HG03066 (cell line): ENCODE measurements at regions not wholly inside any gene's neighbourhood (a gene's known extent, or its start where the extent isn't known, plus 50 kb on each side); places are given as distances from the start of the nearest gene placed in this dataset.

ENCODE experiments used
- ATAC-seq: cut with Tn5 transposase; IDR thresholded peaks from one replicate; pipeline ENCODE4 v1.9.1; 2021; ENCODE audit warnings: low read depth; ENCODE audit not compliant: unreplicated experiment

- no peak for ATAC-seq
Observed at GRCh38 chr2:71277536-71278103, 50.7 kb upstream of the PAIP2B start.

DNA sequence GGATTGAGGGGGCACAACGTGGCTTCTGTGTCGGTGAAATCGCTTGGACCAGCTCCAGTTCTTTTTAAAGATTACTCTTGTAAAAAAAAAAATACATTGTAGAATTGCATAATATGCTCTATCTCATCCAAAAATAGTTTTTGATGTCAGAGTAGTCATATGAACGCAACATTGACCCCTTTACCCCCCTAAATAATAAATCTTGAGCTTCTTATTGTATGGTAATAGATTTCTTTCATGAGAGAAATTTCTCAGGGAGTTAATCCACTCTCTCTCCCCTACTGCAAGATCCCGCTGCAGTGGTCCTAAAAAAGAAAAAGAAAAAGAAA is 50.2 kb upstream of the PAIP2B start:
- ATAC-seq = no peak

DNA sequence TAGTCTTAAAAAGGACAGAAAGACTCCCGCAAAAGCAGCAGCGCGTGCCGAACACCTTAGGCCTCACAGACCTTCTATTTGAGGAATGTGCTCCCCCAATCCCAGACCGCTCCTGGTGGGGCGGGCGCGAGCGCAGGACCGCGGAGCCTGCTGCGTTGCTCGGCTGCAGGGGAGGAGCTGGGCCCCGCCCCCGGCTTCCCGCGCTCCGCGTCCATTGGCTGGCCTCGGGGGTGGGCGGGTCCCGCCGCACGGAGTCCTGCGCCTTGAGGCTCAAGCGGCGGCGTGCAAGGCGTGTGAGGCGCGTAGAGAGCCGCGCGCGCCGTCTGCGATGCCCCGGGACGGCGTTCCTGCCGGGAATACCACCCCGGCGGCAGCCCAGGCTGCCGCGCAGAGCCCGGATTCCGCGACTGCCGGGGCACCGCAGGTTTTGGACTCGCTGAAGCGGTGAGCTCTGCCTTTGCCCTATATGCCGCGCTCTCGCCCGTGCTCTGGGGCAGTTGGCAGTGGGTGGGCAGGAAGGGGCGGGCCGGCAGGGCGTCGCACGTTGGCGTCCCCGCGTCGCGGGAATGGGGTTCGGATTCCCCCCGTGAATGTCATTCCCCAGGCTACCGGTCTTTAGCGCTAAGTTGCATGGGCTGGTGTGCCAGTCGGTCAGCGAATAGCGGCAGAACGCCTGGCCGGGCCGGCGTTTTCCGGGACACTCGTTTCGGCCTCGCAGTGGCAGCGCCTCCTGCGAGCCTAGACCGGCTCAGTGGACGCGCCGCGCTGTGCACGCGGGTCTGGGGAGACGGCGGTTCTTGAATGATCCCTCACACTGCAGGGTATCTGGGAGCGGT is 49.6 kb upstream of the PAIP2B start:
- peak; percentile 93 for ATAC-seq
